WTC11 (cell line): ENCODE measurements at regions not wholly inside any gene's neighbourhood (a gene's known extent, or its start where the extent isn't known, plus 50 kb on each side); places are given as distances from the start of the nearest gene placed in this dataset.

Source experiments
- ATAC-seq: fragments of 200-7000 bp; cut with Tn5 transposase; 2 replicates; pipeline ENCODE4 v1.10.0; 2021; ENCODE audit warnings: mild to moderate bottlenecking, moderate library complexity
- CTCF ChIA-PET: fragments of 300-600 bp; sonication (Branson Sonifier 250); formaldehyde crosslinking; loops from one replicate; lab custom pipeline; 2021; ENCODE audit warnings: antibody characterized with exemption; lab: Charles Lee
- POLR2A ChIA-PET: fragments of 350-600 bp; sonication (Branson Sonifier 250); formaldehyde crosslinking; loops from one replicate; lab custom pipeline; 2021; ENCODE audit warnings: antibody characterized with exemption; lab: Charles Lee
- DNase-seq: peaks from one replicate; pipeline ENCODE4 v3.0.0; 2021; ENCODE audit warnings: low spot score
- H3K27ac Mint-ChIP-seq: 2 replicates; pipeline ENCODE4 v1.8.0; 2021; ENCODE audit warnings: mixed read lengths
- H3K27me3 Mint-ChIP-seq: 2 replicates; pipeline ENCODE4 v1.8.0; 2021; ENCODE audit warnings: low read depth, mild to moderate bottlenecking, moderate library complexity, mixed read lengths
- H3K36me3 Mint-ChIP-seq: 2 replicates; pipeline ENCODE4 v1.8.0; 2021; ENCODE audit warnings: mixed read lengths
- H3K4me1 Mint-ChIP-seq: 2 replicates; pipeline ENCODE4 v1.8.0; 2022; ENCODE audit warnings: mixed read lengths
- H3K4me3 Mint-ChIP-seq: 2 replicates; pipeline ENCODE4 v1.8.0; 2021; ENCODE audit warnings: mild to moderate bottlenecking, moderate library complexity, mixed read lengths
- H3K9me3 Mint-ChIP-seq: 2 replicates; pipeline ENCODE4 v1.8.0; 2021; ENCODE audit warnings: mixed read lengths
- ARID4B ChIP-seq: sonication (generic); formaldehyde crosslinking; IDR thresholded peaks from 2 replicates; pipeline ENCODE4 v1.8.0; 2023; ENCODE audit warnings: missing genetic modification reagents, mild to moderate bottlenecking, borderline replicate concordance
- CBFB ChIP-seq: sonication (generic); formaldehyde crosslinking; IDR thresholded peaks from 2 replicates; pipeline ENCODE4 v1.8.1; 2022; ENCODE audit warnings: mild to moderate bottlenecking, low read depth, missing genetic modification reagents
- E2F5 ChIP-seq: sonication (generic); formaldehyde crosslinking; IDR thresholded peaks from 2 replicates; pipeline ENCODE4 v1.8.1; 2022; ENCODE audit warnings: mild to moderate bottlenecking, moderate library complexity, missing genetic modification reagents
- IRF1 ChIP-seq: sonication (generic); formaldehyde crosslinking; IDR thresholded peaks from 2 replicates; pipeline ENCODE4 v1.8.0; 2023; ENCODE audit warnings: missing genetic modification reagents
- KAT7 ChIP-seq: sonication (generic); formaldehyde crosslinking; IDR thresholded peaks from 2 replicates; pipeline ENCODE4 v1.8.1; 2023; ENCODE audit warnings: missing genetic modification reagents, mild to moderate bottlenecking, borderline replicate concordance
- MXD4 ChIP-seq: fragments of 250-450 bp; sonication (Bioruptor Pico); IDR thresholded peaks from 2 replicates; pipeline ENCODE4 v1.8.0; 2021; ENCODE audit warnings: mild to moderate bottlenecking, moderate library complexity, borderline replicate concordance
- NFYB ChIP-seq: sonication (generic); formaldehyde crosslinking; conservative IDR thresholded peaks from 2 replicates; pipeline ENCODE4 v1.8.0; 2022; ENCODE audit warnings: low read depth, missing genetic modification reagents
- NR3C1 ChIP-seq: sonication (generic); formaldehyde crosslinking; conservative IDR thresholded peaks from 2 replicates; pipeline ENCODE4 v1.8.1; 2023; ENCODE audit warnings: low read depth, mild to moderate bottlenecking, missing genetic modification reagents
- PRDM15 ChIP-seq: sonication (generic); formaldehyde crosslinking; IDR thresholded peaks from 2 replicates; pipeline ENCODE4 v1.8.0; 2022; ENCODE audit warnings: missing genetic modification reagents
- STAT6 ChIP-seq: sonication (generic); formaldehyde crosslinking; conservative IDR thresholded peaks from 2 replicates; pipeline ENCODE4 v1.8.1; 2023; ENCODE audit warnings: mild to moderate bottlenecking, low read depth, missing genetic modification reagents, moderate library complexity
- TCF7 ChIP-seq: sonication (generic); formaldehyde crosslinking; IDR thresholded peaks from 2 replicates; pipeline ENCODE4 v1.8.0; 2022; ENCODE audit warnings: mild to moderate bottlenecking, low read depth, missing genetic modification reagents, moderate library complexity
- TEAD1 ChIP-seq: sonication (generic); formaldehyde crosslinking; IDR thresholded peaks from 2 replicates; pipeline ENCODE4 v1.8.0; 2022; ENCODE audit warnings: mild to moderate bottlenecking, missing genetic modification reagents
- ZBTB21 ChIP-seq: sonication (generic); formaldehyde crosslinking; IDR thresholded peaks from 2 replicates; pipeline ENCODE4 v1.8.1; 2023; ENCODE audit warnings: mild to moderate bottlenecking, missing genetic modification reagents, borderline replicate concordance
- ZBTB43 ChIP-seq: sonication (generic); formaldehyde crosslinking; IDR thresholded peaks from 2 replicates; pipeline ENCODE4 v1.8.1; 2023; ENCODE audit warnings: mild to moderate bottlenecking, missing genetic modification reagents
- ZNF263 ChIP-seq: sonication (generic); formaldehyde crosslinking; IDR thresholded peaks from 2 replicates; pipeline ENCODE4 v1.8.1; 2022; ENCODE audit warnings: low read depth, mild to moderate bottlenecking, moderate library complexity, missing genetic modification reagents
- ZNF317 ChIP-seq: sonication (generic); formaldehyde crosslinking; IDR thresholded peaks from 2 replicates; pipeline ENCODE4 v1.8.1; 2023; ENCODE audit warnings: low read depth, mild to moderate bottlenecking, moderate library complexity, missing genetic modification reagents, borderline replicate concordance
- ZNF512 ChIP-seq: sonication (generic); formaldehyde crosslinking; IDR thresholded peaks from 2 replicates; pipeline ENCODE4 v1.8.1; 2022; ENCODE audit warnings: missing genetic modification reagents, borderline replicate concordance
- ZNF671 ChIP-seq: fragments of 250-450 bp; sonication (Bioruptor Pico); IDR thresholded peaks from 2 replicates; pipeline ENCODE4 v1.8.0; 2021; ENCODE audit warnings: mild to moderate bottlenecking

- no peaks in the 10 kb centered on the region for H3K36me3 Mint-ChIP-seq
- ATAC-seq (peak; percentile 42), DNase-seq (no peak)
- no peak for TF ChIP-seq ZBTB21 (CRISPR knock-in tag)
- no peak for TF ChIP-seq MXD4 (CRISPR knock-in tag)
- TF ChIP-seq NFYB (CRISPR knock-in tag): no peak
- no peak for TF ChIP-seq TEAD1 (CRISPR knock-in tag)
- peaks cover 7% of the 10 kb centered on the region; the same call in 1 of the 2 replicates for H3K9me3 Mint-ChIP-seq
- POLR2A ChIA-PET: no interaction called here
- peaks cover 7% of the 10 kb centered on the region for H3K27me3 Mint-ChIP-seq
- H3K4me3 Mint-ChIP-seq: no peak overlapping the region
- no peak overlapping the region for H3K27ac Mint-ChIP-seq
- peaks cover 49% of the 10 kb centered on the region for H3K4me1 Mint-ChIP-seq
- CTCF ChIA-PET: interaction anchor here (1.1 to 1.3 kb wide), 2 partner anchors 21 to 101 kb away, joined by 3 to 4 read pairs; partner anchors contain the start of gene TNR
Measured at GRCh38 chr1:175844877-175845276, 101.5 kb upstream of the TNR start.

- ATAC-seq: no peak
- CTCF ChIA-PET: no interaction called here
- H3K4me3 Mint-ChIP-seq: no peak overlapping the region
- no peak for DNase-seq
- POLR2A ChIA-PET: no interaction called here
- H3K4me1 Mint-ChIP-seq: peaks cover 44% of the 10 kb centered on the region
- H3K9me3 Mint-ChIP-seq: peaks cover 7% of the 10 kb centered on the region; the same call in 1 of the 2 replicates
- no peak overlapping the region for H3K27ac Mint-ChIP-seq
- H3K27me3 Mint-ChIP-seq: peaks cover 7% of the 10 kb centered on the region
- H3K36me3 Mint-ChIP-seq: no peaks in the 10 kb centered on the region
- TF ChIP-seq MXD4 (CRISPR knock-in tag): no peak
- TF ChIP-seq E2F5 (CRISPR knock-in tag): no peak
- no peak for TF ChIP-seq PRDM15
- TF ChIP-seq KAT7 (CRISPR knock-in tag): no peak
- TF ChIP-seq ZBTB43 (CRISPR knock-in tag): no peak
- no peak for TF ChIP-seq TCF7 (CRISPR knock-in tag)
- no peak for TF ChIP-seq ZNF671 (CRISPR knock-in tag)
- TF ChIP-seq STAT6 (CRISPR knock-in tag): no peak
- no peak for TF ChIP-seq ZNF263 (CRISPR knock-in tag)
- no peak for TF ChIP-seq CBFB
- TF ChIP-seq ARID4B: no peak
- no peak for TF ChIP-seq ZNF512 (CRISPR knock-in tag)
- TF ChIP-seq TEAD1 (CRISPR knock-in tag): no peak
- no peak for TF ChIP-seq ZNF317 (CRISPR knock-in tag)
- no peak for TF ChIP-seq IRF1 (CRISPR knock-in tag)
- no peak for TF ChIP-seq NR3C1
Measured at GRCh38 chr1:175842550-175842949, 99.2 kb upstream of the TNR start.
